Sciatic nerve (tissue), 2 donors: ENCODE measurements at regions not wholly inside any gene's neighbourhood (a gene's known extent, or its start where the extent isn't known, plus 50 kb on each side); places are given as distances from the start of the nearest gene placed in this dataset.

Source experiments
- ATAC-seq: fragments of 200-7000 bp; cut with Tn5 transposase; one replicate; pipeline ENCODE4 v1.9.1; 2020; ENCODE audit warnings: mild to moderate bottlenecking, moderate library complexity
- DNase-seq: peaks from one replicate; pipeline ENCODE4 v3.0.0-alpha.2; 2020; ENCODE audit warnings: low spot score
- intact Hi-C: fragments of 100-400 bp; cut with DNase I; formaldehyde crosslinking; loops from one replicate; pipeline ENCODE4 v1.14.2; 2022
- donor health status: DM: no; HTN: no; CAD: no.
- donor health status: DM: no; HTN: no; CAD: no.

GRCh38 chr21:34192646-34193285 is 119.4 kb downstream of the MRPS6 start:
- intact Hi-C loops: no loop called here
- ATAC-seq: no peak

GRCh38 chr21:34195335-34195734 is 122.0 kb downstream of the MRPS6 start:
- intact Hi-C loops: no loop called here
- ATAC-seq (no peak), DNase-seq (no peak)

More at GRCh38 chr21:34192646-34193285, 119.4 kb downstream of the MRPS6 start:
- DNase-seq: no peak

GRCh38 chr21:34196996-34197395 is 123.6 kb downstream of the MRPS6 start:
- no peak for ATAC-seq
- intact Hi-C loops: no loop called here

GRCh38 chr21:34197561-34197960 is 124.2 kb downstream of the MRPS6 start:
- no peak for DNase-seq
- ATAC-seq: no peak

More at GRCh38 chr21:34196996-34197395, 123.6 kb downstream of the MRPS6 start:
- DNase-seq: no peak

GRCh38 chr21:34198231-34199120 is 125.1 kb downstream of the MRPS6 start:
- intact Hi-C loops: no loop called here
- no peak for ATAC-seq

More at GRCh38 chr21:34197561-34197960, 124.2 kb downstream of the MRPS6 start:
- intact Hi-C loops: no loop called here

GRCh38 chr21:34199121-34199910 is 125.9 kb downstream of the MRPS6 start:
- DNase-seq (no peak), ATAC-seq (no peak)
- intact Hi-C loops: no loop called here

More at GRCh38 chr21:34198231-34199120, 125.1 kb downstream of the MRPS6 start:
- DNase-seq: no peak

GRCh38 chr21:34200288-34200905 is 127.0 kb downstream of the MRPS6 start:
- no peak for DNase-seq
- intact Hi-C loops: no loop called here
- ATAC-seq: peak; percentile 4

GRCh38 chr21:34201001-34201400 is 127.6 kb downstream of the MRPS6 start:
- intact Hi-C loops: no loop called here
- ATAC-seq (peak; percentile 2), DNase-seq (no peak)

GRCh38 chr21:34201481-34201858 is 128.1 kb downstream of the MRPS6 start:
- ATAC-seq (no peak), DNase-seq (no peak)
- intact Hi-C loops: no loop called here

- peak; percentile 8 for ATAC-seq
- DNase-seq: no peak
- intact Hi-C loops: no loop called here
Observed at GRCh38 chr21:34202553-34203372, 129.4 kb downstream of the MRPS6 start.

GRCh38 chr21:34203851-34204420 is 130.6 kb downstream of the MRPS6 start:
- intact Hi-C loops: no loop called here
- ATAC-seq (no peak), DNase-seq (no peak)

GRCh38 chr21:34204481-34205439 is 131.4 kb downstream of the MRPS6 start:
- DNase-seq (no peak), ATAC-seq (peak; percentile 45)
- intact Hi-C loops: no loop called here

- intact Hi-C loops: no loop called here
- no peak for ATAC-seq
- DNase-seq: no peak
Observed at GRCh38 chr21:34205811-34206571, 132.6 kb downstream of the MRPS6 start.

GRCh38 chr21:34213959-34214358 is 140.6 kb downstream of the MRPS6 start:
- DNase-seq (no peak), ATAC-seq (no peak)
- intact Hi-C loops: no loop called here

- intact Hi-C loops: no loop called here
- ATAC-seq (peak; percentile 30), DNase-seq (no peak)
Observed at GRCh38 chr21:34215501-34215900, 142.1 kb downstream of the MRPS6 start.
